ENCODE measurements at regions not wholly inside any gene's neighbourhood (a gene's known extent, or its start where the extent isn't known, plus 50 kb on each side); places are given as distances from the start of the nearest gene placed in this dataset.

- no peak for DNase-seq (ENCODE audit: insufficient read length, low spot score)
- no peak for TF ChIP-seq CTCF (IDR thresholded peaks at IDR 0.05; ENCODE audit: insufficient read depth, missing control alignments)
- FAIRE-seq = no peak
Observed at GRCh38 chr3:89964347-89964746, 856.9 kb downstream of the EPHA3 start.

GRCh38 chr3:89966877-89967665 is 859.6 kb downstream of the EPHA3 start:
- no peak for TF ChIP-seq CTCF (IDR thresholded peaks at IDR 0.05; ENCODE audit: insufficient read depth, missing control alignments)
- no peak for FAIRE-seq
- no peak for DNase-seq (ENCODE audit: insufficient read length, low spot score)

GRCh38 chr3:89971329-89971728 is 863.9 kb downstream of the EPHA3 start:
- DNase-seq (ENCODE audit: insufficient read length, low spot score) (no peak), FAIRE-seq (no peak)
- TF ChIP-seq CTCF (IDR thresholded peaks at IDR 0.05; ENCODE audit: insufficient read depth, missing control alignments) = no peak

- FAIRE-seq (peak; percentile 53), DNase-seq (ENCODE audit: insufficient read length, low spot score) (no peak)
- TF ChIP-seq CTCF (IDR thresholded peaks at IDR 0.05; ENCODE audit: insufficient read depth, missing control alignments) = no peak
Observed at GRCh38 chr3:89973156-89973555, 865.7 kb downstream of the EPHA3 start.

- TF ChIP-seq CTCF (IDR thresholded peaks at IDR 0.05; ENCODE audit: insufficient read depth, missing control alignments) = no peak
- FAIRE-seq = no peak
- no peak for DNase-seq (ENCODE audit: insufficient read length, low spot score)
Observed at GRCh38 chr3:89974903-89975519, 867.6 kb downstream of the EPHA3 start.

- TF ChIP-seq CTCF (IDR thresholded peaks at IDR 0.05; ENCODE audit: insufficient read depth, missing control alignments) = no peak
- no peak for DNase-seq (ENCODE audit: insufficient read length, low spot score)
- no peak for FAIRE-seq
Observed at GRCh38 chr3:89983449-89983848, 876.0 kb downstream of the EPHA3 start.

- FAIRE-seq = no peak
- DNase-seq (ENCODE audit: insufficient read length, low spot score) = no peak
- TF ChIP-seq CTCF (IDR thresholded peaks at IDR 0.05; ENCODE audit: insufficient read depth, missing control alignments) = no peak
Observed at GRCh38 chr3:90005281-90005847, 897.9 kb downstream of the EPHA3 start.

Data from D721Med (cell line).